Right lobe of liver (tissue), 6 donors: ENCODE measurements at regions not wholly inside any gene's neighbourhood (a gene's known extent, or its start where the extent isn't known, plus 50 kb on each side); places are given as distances from the start of the nearest gene placed in this dataset.

Source experiments
- ATAC-seq, 4 donors: fragments of 200-7000 bp; cut with Tn5 transposase; one replicate each; pipeline ENCODE4 v1.9.1; 2020; ENCODE audit warnings: mild to moderate bottlenecking in 4 of 4, moderate library complexity in 4 of 4
- DNase-seq, 3 donors: peaks; one replicate each; pipeline ENCODE4 v3.0.0-alpha.2; 2020
- H3K27ac ChIP-seq, 3 donors: fragments of 200-600 bp; one replicate each; pipeline ENCODE4 v1.8.0; 2022
- H3K27me3 ChIP-seq, 2 donors: fragments of 200-600 bp; one replicate each; pipeline ENCODE4 v1.8.0; 2022
- H3K36me3 ChIP-seq, 4 donors: fragments of 200-600 bp; sonication (generic) in 1 of 4; one replicate each; pipeline versions ENCODE4 v1.5.1 to v1.8.0; 2017 to 2022; ENCODE audit warnings: control low read depth in 1 of 4
- H3K4me1 ChIP-seq, 4 donors: fragments of 200-600 bp; sonication (generic) in 1 of 4; one replicate each; pipeline versions ENCODE4 v1.5.1 to v1.8.0; 2017 to 2022; ENCODE audit warnings: control low read depth in 1 of 4
- H3K4me3 ChIP-seq, 3 donors: fragments of 200-600 bp; one replicate each; pipeline ENCODE4 v1.8.0; 2022
- H3K9me3 ChIP-seq, 4 donors: fragments of 200-600 bp; sonication (generic) in 1 of 4; one replicate each; pipeline versions ENCODE4 v1.5.1 to v1.8.0; 2017 to 2022; ENCODE audit warnings: control low read depth in 1 of 4
- POLR2A ChIP-seq: fragments of 450-650 bp; IDR thresholded peaks from one replicate; pipeline ENCODE4 v1.6.1; 2017; ENCODE audit warnings: antibody characterized with exemption, mild to moderate bottlenecking
- WGBS: methylation state at CpG from one replicate; pipeline ENCODE4 v1.1.6; 2018; ENCODE audit warnings: low coverage, low lambda C conversion rate; ENCODE audit not compliant: insufficient coverage; ENCODE audit errors: missing lambda C conversion rate; 5-methylcytosine and 5-hydroxymethylcytosine counted together
- intact Hi-C, 2 donors: fragments of 100-400 bp; cut with DNase I; formaldehyde crosslinking; loops; one replicate each; pipeline versions ENCODE4 v1.11.2 to v1.14.1; 2022
- TF ChIP-seq, protein P1 (sequence below), 4 donors: fragments of 200-600 bp in 3 of 4; fragments of 450-650 bp in 1 of 4; IDR thresholded peaks; one replicate each; pipeline versions ENCODE4 v1.5.1 to v1.8.0; 2016 to 2022; ENCODE audit warnings: antibody characterized with exemption in 4 of 4, mild to moderate bottlenecking in 2 of 4
- donor health status: DM: no; HTN: yes; CAD: no.
- donor health status: DM: no; HTN: no; CAD: no.
- donor health status: DM: no; HTN: no; CAD: no.
- donor health status: DM: no; HTN: yes; CAD: no.
- donor health status: DM: no; HTN: yes; CAD: no.

GRCh38 chr20:60365064-60365666 lies 406.9 kb downstream of the CDH26 start:
- Histone ChIP-seq H3K36me3 (no peaks in the 10 kb centered on the region), H3K4me1 (no peaks in the 10 kb centered on the region), H3K4me3 (no peak overlapping the region), H3K9me3 (no peaks in the 10 kb centered on the region), H3K27me3 (no peaks in the 10 kb centered on the region), H3K27ac (no peak overlapping the region)
- DNase-seq (no peak), ATAC-seq (peak in 1 of 4 donors; percentile 39)
- WGBS = 64% methylated on average over 6 of the region's 8 CpGs
- intact Hi-C loops = no loop called here
- no peak for TF ChIP-seq POLR2A
- TF ChIP-seq, protein P1, sequence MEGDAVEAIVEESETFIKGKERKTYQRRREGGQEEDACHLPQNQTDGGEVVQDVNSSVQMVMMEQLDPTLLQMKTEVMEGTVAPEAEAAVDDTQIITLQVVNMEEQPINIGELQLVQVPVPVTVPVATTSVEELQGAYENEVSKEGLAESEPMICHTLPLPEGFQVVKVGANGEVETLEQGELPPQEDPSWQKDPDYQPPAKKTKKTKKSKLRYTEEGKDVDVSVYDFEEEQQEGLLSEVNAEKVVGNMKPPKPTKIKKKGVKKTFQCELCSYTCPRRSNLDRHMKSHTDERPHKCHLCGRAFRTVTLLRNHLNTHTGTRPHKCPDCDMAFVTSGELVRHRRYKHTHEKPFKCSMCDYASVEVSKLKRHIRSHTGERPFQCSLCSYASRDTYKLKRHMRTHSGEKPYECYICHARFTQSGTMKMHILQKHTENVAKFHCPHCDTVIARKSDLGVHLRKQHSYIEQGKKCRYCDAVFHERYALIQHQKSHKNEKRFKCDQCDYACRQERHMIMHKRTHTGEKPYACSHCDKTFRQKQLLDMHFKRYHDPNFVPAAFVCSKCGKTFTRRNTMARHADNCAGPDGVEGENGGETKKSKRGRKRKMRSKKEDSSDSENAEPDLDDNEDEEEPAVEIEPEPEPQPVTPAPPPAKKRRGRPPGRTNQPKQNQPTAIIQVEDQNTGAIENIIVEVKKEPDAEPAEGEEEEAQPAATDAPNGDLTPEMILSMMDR (IDR thresholded peaks at IDR 0.05) = no peak

DNA sequence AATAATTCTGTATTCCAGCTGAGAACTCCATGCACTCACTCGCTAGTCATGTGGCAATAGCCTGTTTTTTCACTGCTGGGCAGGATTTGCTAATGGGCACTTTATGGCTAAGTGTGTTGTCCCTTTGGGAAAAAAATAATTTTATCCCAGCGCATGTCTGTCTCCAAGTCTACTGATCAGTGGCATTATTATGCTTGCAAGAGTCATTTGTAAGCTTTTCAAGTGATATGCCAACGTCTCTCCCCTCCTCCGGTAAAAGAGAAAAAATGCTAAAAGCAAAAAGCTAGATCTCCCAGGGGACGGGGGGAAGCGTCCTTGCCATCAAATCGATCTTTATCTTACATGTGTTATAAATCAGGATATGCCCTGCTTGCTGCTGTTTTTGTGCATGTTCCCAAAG lies 407.7 kb downstream of the CDH26 start:
- 61% methylated on average over 7 of the region's 7 CpGs for WGBS
- Histone ChIP-seq H3K27me3 (no peaks in the 10 kb centered on the region), H3K9me3 (no peaks in the 10 kb centered on the region), H3K27ac (no peak overlapping the region), H3K4me3 (no peak overlapping the region), H3K36me3 (no peaks in the 10 kb centered on the region), H3K4me1 (no peaks in the 10 kb centered on the region)
- no peak for ATAC-seq
- TF ChIP-seq POLR2A = no peak
- TF ChIP-seq, protein P1 (IDR thresholded peaks at IDR 0.05) = no peak
- no peak for DNase-seq
- intact Hi-C loops = no loop called here

- TF ChIP-seq, protein P1 (IDR thresholded peaks at IDR 0.05) = no peak
- no peak for TF ChIP-seq POLR2A
- no peak for ATAC-seq
- H3K27me3 ChIP-seq = no peaks in the 10 kb centered on the region
- intact Hi-C loops = no loop called here
- no peak overlapping the region for H3K4me3 ChIP-seq
- H3K4me1 ChIP-seq = peaks cover 0 to 3% (median 0%) of the 10 kb centered on the region in 4 donors
- DNase-seq = no peak
- no peaks in the 10 kb centered on the region for H3K36me3 ChIP-seq
- WGBS = 30% methylated on average over 3 of the region's 6 CpGs
- no peaks in the 10 kb centered on the region for H3K9me3 ChIP-seq
- no peak overlapping the region for H3K27ac ChIP-seq
Measured at GRCh38 chr20:60371384-60371783, 413.2 kb downstream of the CDH26 start.

GRCh38 chr20:60372275-60372674 lies 414.1 kb downstream of the CDH26 start:
- 57% methylated on average over 1 of the region's 1 CpG for WGBS
- intact Hi-C loops = no loop called here
- H3K9me3 ChIP-seq = no peaks in the 10 kb centered on the region
- no peaks in the 10 kb centered on the region for H3K36me3 ChIP-seq
- ATAC-seq = peak in 2 of 4 donors; percentile 55 to 72
- DNase-seq = no peak
- no peaks in the 10 kb centered on the region for H3K27me3 ChIP-seq
- no peak overlapping the region for H3K4me3 ChIP-seq
- TF ChIP-seq, protein P1 (IDR thresholded peaks at IDR 0.05) = no peak
- no peak for TF ChIP-seq POLR2A
- H3K4me1 ChIP-seq = peaks cover 0 to 3% (median 0%) of the 10 kb centered on the region in 4 donors
- H3K27ac ChIP-seq = no peak overlapping the region
